Esophagus muscularis mucosa (tissue), 3 donors: ENCODE measurements at regions not wholly inside any gene's neighbourhood (a gene's known extent, or its start where the extent isn't known, plus 50 kb on each side); places are given as distances from the start of the nearest gene placed in this dataset.

Source experiments
- POLR2A ChIP-seq: fragments of 450-650 bp; IDR thresholded peaks from one replicate; pipeline ENCODE4 v1.6.1; 2017; ENCODE audit warnings: antibody characterized with exemption, moderate library complexity, mild to moderate bottlenecking, low read depth
- TF ChIP-seq, protein P1 (sequence below), 3 experiments: fragments of 200-600 bp in 2 of 3; fragments of 450-650 bp in 1 of 3; sonication (generic) in 2 of 3; IDR thresholded peaks; one replicate each; pipeline ENCODE4 v1.5.1; 2017 to 2019; ENCODE audit warnings: antibody characterized with exemption in 3 of 3, mild to moderate bottlenecking in 2 of 3, moderate library complexity in 1 of 3

DNA sequence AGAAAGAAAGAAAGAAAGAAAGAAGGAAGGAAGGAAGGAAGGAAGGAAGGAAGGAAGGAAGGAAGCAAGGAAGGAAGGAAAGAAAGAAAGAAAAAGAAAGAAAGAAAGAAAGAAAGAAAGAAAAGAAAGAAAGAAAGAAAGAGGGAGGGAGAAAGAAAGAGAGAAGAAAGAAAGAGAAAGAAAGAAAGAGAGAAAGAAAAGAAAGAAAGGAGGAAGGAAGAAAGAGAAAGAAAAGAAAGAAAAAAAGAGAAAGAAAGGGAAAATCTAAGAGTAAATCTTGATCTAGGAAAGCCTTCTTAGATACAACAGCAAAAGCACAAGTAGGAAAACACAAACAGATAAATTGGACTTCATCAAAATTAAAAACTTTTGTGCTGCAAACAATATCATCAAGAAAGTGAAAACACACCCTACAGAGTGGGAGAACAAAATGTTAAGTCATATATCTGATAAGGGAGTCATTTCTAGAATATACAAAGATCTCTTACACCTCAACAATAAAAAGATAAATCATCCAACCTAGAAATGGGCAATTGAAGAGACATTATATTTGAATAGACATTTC lies 116.8 kb upstream of the FGF3 start:
- TF ChIP-seq, protein P1, sequence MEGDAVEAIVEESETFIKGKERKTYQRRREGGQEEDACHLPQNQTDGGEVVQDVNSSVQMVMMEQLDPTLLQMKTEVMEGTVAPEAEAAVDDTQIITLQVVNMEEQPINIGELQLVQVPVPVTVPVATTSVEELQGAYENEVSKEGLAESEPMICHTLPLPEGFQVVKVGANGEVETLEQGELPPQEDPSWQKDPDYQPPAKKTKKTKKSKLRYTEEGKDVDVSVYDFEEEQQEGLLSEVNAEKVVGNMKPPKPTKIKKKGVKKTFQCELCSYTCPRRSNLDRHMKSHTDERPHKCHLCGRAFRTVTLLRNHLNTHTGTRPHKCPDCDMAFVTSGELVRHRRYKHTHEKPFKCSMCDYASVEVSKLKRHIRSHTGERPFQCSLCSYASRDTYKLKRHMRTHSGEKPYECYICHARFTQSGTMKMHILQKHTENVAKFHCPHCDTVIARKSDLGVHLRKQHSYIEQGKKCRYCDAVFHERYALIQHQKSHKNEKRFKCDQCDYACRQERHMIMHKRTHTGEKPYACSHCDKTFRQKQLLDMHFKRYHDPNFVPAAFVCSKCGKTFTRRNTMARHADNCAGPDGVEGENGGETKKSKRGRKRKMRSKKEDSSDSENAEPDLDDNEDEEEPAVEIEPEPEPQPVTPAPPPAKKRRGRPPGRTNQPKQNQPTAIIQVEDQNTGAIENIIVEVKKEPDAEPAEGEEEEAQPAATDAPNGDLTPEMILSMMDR (IDR thresholded peaks at IDR 0.05): no peak
- no peak for TF ChIP-seq POLR2A
